Pancreas (tissue), 10 donors: ENCODE measurements at regions not wholly inside any gene's neighbourhood (a gene's known extent, or its start where the extent isn't known, plus 50 kb on each side); places are given as distances from the start of the nearest gene placed in this dataset.

Experiments
- ATAC-seq, 4 donors: fragments of 200-7000 bp; cut with Tn5 transposase; one replicate each; pipeline versions ENCODE4 v1.8.0 to v1.9.1; 2020; ENCODE audit warnings: mild to moderate bottlenecking in 4 of 4, moderate library complexity in 4 of 4
- DNase-seq, 6 donors: peaks; one replicate each; pipeline ENCODE4 v3.0.0-alpha.2; 2020
- FAIRE-seq: peaks from 2 replicates; lab custom pipeline; 2012; peaks lifted over from hg19 to GRCh38; lab: Jason Lieb, UNC
- H3K27ac ChIP-seq, 4 donors: fragments of 200-600 bp; sonication (generic); 1 replicate in 3 of 4; 2 replicates in 1 of 4; pipeline versions ENCODE4 v1.5.0 to v1.8.0; 2020
- H3K27me3 ChIP-seq, 4 donors: fragments of 200-600 bp; one replicate each; pipeline ENCODE4 v1.8.0; 2021
- H3K36me3 ChIP-seq, 3 donors: fragments of 200-600 bp; sonication (generic) in 1 of 3; one replicate each; pipeline versions ENCODE4 v1.5.0 to v1.8.0; 2020 to 2021
- H3K4me1 ChIP-seq, 3 donors: fragments of 200-600 bp; one replicate each; pipeline ENCODE4 v1.8.0; 2021
- H3K4me3 ChIP-seq, 4 donors: fragments of 200-600 bp; sonication (generic) in 2 of 4; one replicate each; pipeline versions ENCODE4 v1.5.0 to v1.8.0; 2020 to 2021
- H3K9me3 ChIP-seq, 4 donors: fragments of 200-600 bp; one replicate each; pipeline ENCODE4 v1.8.0; 2021
- CTCF ChIP-seq, 4 donors: fragments of 200-600 bp; sonication (generic) in 3 of 4; IDR thresholded peaks; one replicate each; pipeline versions ENCODE4 v1.5.0 to v1.8.0; 2021; ENCODE audit warnings: antibody characterized with exemption in 4 of 4
- WGBS, 2 donors: extraction: QIAGEN DNeasy Blood & Tissue Kit; methylation state at CpG; one replicate each; pipeline ENCODE4 v1.1.7; 2013; 5-methylcytosine and 5-hydroxymethylcytosine counted together
- intact Hi-C, 3 donors: fragments of 100-400 bp; cut with DNase I; formaldehyde crosslinking; loops; one replicate each; pipeline versions ENCODE4 v1.11.1 to v1.14.2; 2022
- donor health status: healthy with polysubstance abuse.
- donor health status: DM: no; HTN: no; CAD: no; lungs with moderate emphysema.
- donor health status: DM: no; HTN: no; CAD: no.
- donor health status: control.
- donor health status: control.
- donor health status: Bipolar disorder and iron deficiency.
- donor health status: DM: yes; HTN: yes; CAD: no.
- donor health status: DM: no; HTN: no; CAD: no.
- donor health status: DM: no; HTN: no; CAD: no.
- donor health status: DM: yes; HTN: yes; CAD: no.

GRCh38 chr5:61617995-61618525 lies 286.0 kb downstream of the ZSWIM6 start:
- intact Hi-C loops: no loop called here
- no peak for TF ChIP-seq CTCF (IDR thresholded peaks at IDR 0.05)

GRCh38 chr5:61618577-61618976 lies 286.5 kb downstream of the ZSWIM6 start:
- Histone ChIP-seq H3K4me1 (peaks cover 7 to 16% (median 13%) of the 10 kb centered on the region in 3 donors), H3K27ac (no peak overlapping the region), H3K27me3 (no peaks in the 10 kb centered on the region), H3K9me3 (no peaks in the 10 kb centered on the region), H3K36me3 (no peaks in the 10 kb centered on the region), H3K4me3 (no peak overlapping the region)
- 91 to 94% methylated on average over 4 of the region's 4 CpGs for WGBS, 2 donors
- intact Hi-C loops: no loop called here
- ATAC-seq: no peak
- no peak for TF ChIP-seq CTCF (IDR thresholded peaks at IDR 0.05)
- no peak for DNase-seq
- no peak for FAIRE-seq

More at GRCh38 chr5:61617995-61618525, 286.0 kb downstream of the ZSWIM6 start:
- Histone ChIP-seq H3K36me3 (no peaks in the 10 kb centered on the region), H3K27ac (no peak overlapping the region), H3K27me3 (no peaks in the 10 kb centered on the region), H3K4me3 (no peak overlapping the region), H3K9me3 (no peaks in the 10 kb centered on the region), H3K4me1 (peaks cover 7 to 16% (median 13%) of the 10 kb centered on the region in 3 donors)
- WGBS, 2 donors: 90 to 92% methylated on average over 2 of the region's 2 CpGs
- DNase-seq (no peak), ATAC-seq (no peak), FAIRE-seq (no peak)

DNA sequence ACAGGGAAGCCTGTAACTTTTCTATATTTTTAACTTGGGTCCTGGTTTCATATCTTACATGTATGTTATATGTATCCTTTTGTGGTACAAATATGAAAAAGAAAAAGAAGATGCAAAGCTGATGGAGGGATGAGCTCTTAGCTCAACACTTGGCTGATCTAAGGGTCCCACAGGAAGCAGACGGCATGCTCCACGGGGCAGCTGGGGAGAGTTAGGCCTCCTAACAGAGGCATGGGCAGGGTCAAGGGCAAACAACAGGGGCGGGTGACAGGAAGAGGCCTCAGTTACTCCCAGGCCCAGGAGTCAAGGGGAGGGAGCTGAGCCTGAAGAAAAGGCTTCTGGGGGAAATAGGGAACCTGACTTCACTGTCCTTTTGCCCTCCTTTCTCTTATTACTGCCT lies 287.2 kb downstream of the ZSWIM6 start:
- 90 to 91% methylated on average over 3 of the region's 3 CpGs for WGBS, 2 donors
- H3K36me3 ChIP-seq: no peaks in the 10 kb centered on the region
- no peak for TF ChIP-seq CTCF (IDR thresholded peaks at IDR 0.05)
- no peaks in the 10 kb centered on the region for H3K27me3 ChIP-seq
- DNase-seq (no peak), ATAC-seq (no peak), FAIRE-seq (no peak)
- no peaks in the 10 kb centered on the region for H3K9me3 ChIP-seq
- H3K27ac ChIP-seq: no peak overlapping the region
- intact Hi-C loops: no loop called here
- no peak overlapping the region for H3K4me3 ChIP-seq
- H3K4me1 ChIP-seq: peaks cover 7 to 16% (median 13%) of the 10 kb centered on the region in 3 donors

DNA sequence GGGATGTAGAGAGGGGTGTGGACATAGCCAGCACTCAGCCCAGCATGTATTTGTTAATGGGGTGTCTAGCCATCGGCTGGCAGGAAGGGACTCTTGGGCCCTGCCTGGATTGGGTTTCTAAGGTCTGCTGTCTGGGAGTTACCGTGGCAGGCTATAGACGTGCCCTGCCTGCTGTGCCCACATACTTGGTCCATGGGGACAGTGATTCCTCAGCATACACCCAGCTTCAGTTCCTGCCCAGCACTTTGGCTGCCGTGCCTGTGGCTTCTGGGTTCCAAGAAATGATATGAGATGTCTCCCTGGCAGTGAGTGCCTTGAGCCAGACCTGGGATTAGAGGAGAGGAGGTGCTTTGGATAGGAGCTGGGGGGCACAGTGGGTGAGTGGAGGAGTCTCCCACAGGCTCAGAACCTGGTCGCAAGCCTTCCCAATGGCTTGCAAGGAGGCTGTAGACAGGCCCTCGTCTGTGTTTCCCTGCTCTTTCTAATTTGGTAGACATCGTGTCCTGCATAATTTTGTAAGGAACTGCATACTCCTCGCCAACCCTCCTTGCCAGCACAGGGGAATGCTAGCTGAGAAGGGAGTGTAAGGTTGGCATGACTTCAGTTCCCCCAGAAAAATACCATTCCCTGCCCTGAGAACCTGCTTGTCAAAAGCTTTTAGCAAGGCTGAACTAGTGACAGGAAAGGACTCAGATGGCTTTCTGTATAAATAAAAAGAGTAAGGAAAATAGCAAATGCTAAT lies 287.9 kb downstream of the ZSWIM6 start:
- 87 to 88% methylated on average over 7 to 8 of the region's 8 CpGs for WGBS, 2 donors
- Histone ChIP-seq H3K36me3 (no peaks in the 10 kb centered on the region), H3K4me1 (peaks cover 7 to 16% (median 15%) of the 10 kb centered on the region in 3 donors), H3K9me3 (no peaks in the 10 kb centered on the region), H3K4me3 (no peak overlapping the region), H3K27ac (no peak overlapping the region), H3K27me3 (no peaks in the 10 kb centered on the region)
- intact Hi-C loops: no loop called here
- DNase-seq: no peak
- no peak for ATAC-seq
- no peak for TF ChIP-seq CTCF (IDR thresholded peaks at IDR 0.05)
- no peak for FAIRE-seq

DNA sequence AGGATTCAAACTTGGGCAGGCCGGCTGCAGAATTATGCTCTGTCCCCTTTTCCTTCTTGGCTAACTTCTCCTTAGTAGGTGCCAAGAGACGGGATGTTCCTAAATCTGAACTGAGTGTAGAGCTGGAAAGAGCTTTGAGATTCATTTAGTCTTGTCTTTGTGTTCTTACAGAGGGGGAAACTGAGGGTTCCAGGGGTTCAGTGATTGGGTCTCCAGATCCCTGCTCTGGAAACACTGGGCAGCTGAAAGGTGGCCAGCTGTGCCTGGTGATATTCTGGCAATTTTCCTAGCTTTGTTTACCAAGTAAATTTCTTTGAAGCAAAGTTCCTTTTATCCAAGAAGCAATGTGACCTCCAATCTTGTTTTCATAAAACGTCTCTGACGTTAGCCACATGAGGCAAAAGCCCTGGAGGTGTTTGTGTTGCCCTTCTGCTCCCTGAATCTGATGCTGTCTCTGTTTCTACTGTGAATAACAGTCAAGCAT lies 288.7 kb downstream of the ZSWIM6 start:
- 14 to 19% methylated on average over 4 of the region's 4 CpGs for WGBS, 2 donors
- H3K4me1 ChIP-seq: peaks cover 7 to 18% (median 16%) of the 10 kb centered on the region in 3 donors
- ATAC-seq (peak; percentile 42 to 71 (median 50)), FAIRE-seq (no peak), DNase-seq (peak in 2 of 6 donors; percentile 23)
- peak overlapping the region in 2 of 4 donors; percentile 0 to 55 for H3K27ac ChIP-seq
- H3K36me3 ChIP-seq: no peaks in the 10 kb centered on the region
- intact Hi-C loops: no loop called here
- no peak for TF ChIP-seq CTCF (IDR thresholded peaks at IDR 0.05)
- no peaks in the 10 kb centered on the region for H3K9me3 ChIP-seq
- H3K27me3 ChIP-seq: no peaks in the 10 kb centered on the region
- H3K4me3 ChIP-seq: no peak overlapping the region
